HepG2 (cell line): ENCODE measurements at regions not wholly inside any gene's neighbourhood (a gene's known extent, or its start where the extent isn't known, plus 50 kb on each side); places are given as distances from the start of the nearest gene placed in this dataset.

Experiments
- ATAC-seq: fragments of 200-7000 bp; cut with Tn5 transposase; 3 replicates; pipeline ENCODE4 v1.9.1; 2020; ENCODE audit warnings: mild to moderate bottlenecking, moderate library complexity
- BruUV-seq: library from RNA; stranded (reverse); fragments of 400-500 nt; replicated peaks from 2 replicates; lab custom pipeline; 2021; lab: Mats Ljungman, UMichigan
- CTCF ChIA-PET: fragments of 300-600 bp; formaldehyde crosslinking; extraction: SDS; loops from one replicate; lab custom pipeline; 2021; ENCODE audit warnings: low total read pairs, inconsistent platforms, low intra/inter-chr PET ratio; lab: Yijun Ruan, JAX
- POLR2A ChIA-PET: fragments of 350-600 bp; sonication (Branson Sonifier 250); formaldehyde crosslinking; loops from one replicate; lab custom pipeline; 2020; ENCODE audit warnings: antibody characterized with exemption, inconsistent platforms; lab: Yijun Ruan, JAX
- DNase-seq: peaks from one replicate; pipeline ENCODE4 v3.0.0-alpha.2; 2015; ENCODE audit warnings: low spot score
- FAIRE-seq: peaks from 3 replicates; lab custom pipeline; 2011; peaks lifted over from hg19 to GRCh38; lab: Jason Lieb, UNC
- H2AFZ ChIP-seq: one replicate; pipeline ENCODE4 v1.6.1; 2011; ENCODE audit warnings: low read length, inconsistent platforms
- H3K27ac ChIP-seq: fragments of 300-600 bp; 3 replicates; pipeline ENCODE4 v1.8.0; 2011; ENCODE audit warnings: mixed run types, mild to moderate bottlenecking, mixed read lengths, low read length, inconsistent platforms; ENCODE audit not compliant: insufficient read depth; ENCODE audit errors: extremely low read length
- H3K27me3 ChIP-seq, 2 experiments: fragments of 200-600 bp in 1 of 2; 2 replicates in 1 of 2; 3 replicates in 1 of 2; pipeline versions ENCODE4 v1.6.0 to v1.8.0; 2011; ENCODE audit warnings: low read length in 2 of 2, mild to moderate bottlenecking in 2 of 2, moderate library complexity in 2 of 2, inconsistent platforms in 1 of 2; ENCODE audit not compliant: insufficient read depth in 2 of 2, control insufficient read depth in 1 of 2
- H3K36me3 ChIP-seq, 2 experiments: fragments of 200-600 bp in 1 of 2; replicated peaks in 1 of 2; 2 replicates in 1 of 2; 3 replicates in 1 of 2; pipeline versions ENCODE4 v1.5.1 to v1.8.0; 2011; ENCODE audit warnings: low read length in 2 of 2, inconsistent platforms in 1 of 2; ENCODE audit not compliant: insufficient read depth in 2 of 2, control insufficient read depth in 1 of 2
- H3K4me1 ChIP-seq: 2 replicates; pipeline ENCODE4 v1.5.1; 2012; ENCODE audit warnings: low read length, inconsistent platforms; ENCODE audit not compliant: insufficient read depth
- H3K4me2 ChIP-seq: 2 replicates; pipeline ENCODE4 v1.6.0; 2011; ENCODE audit warnings: low read depth, low read length, inconsistent platforms
- H3K4me3 ChIP-seq, 3 experiments: fragments of 200-600 bp in 1 of 3; sonication (generic), shearing (Covaris generic) in 1 of 3; replicated peaks in 1 of 3; 2 replicates each; pipeline ENCODE4 v1.5.1; 2011 to 2016; ENCODE audit warnings: low read length in 3 of 3, inconsistent platforms in 2 of 3, low read depth in 2 of 3, mild to moderate bottlenecking in 2 of 3, control low read depth in 1 of 3, mixed read lengths in 1 of 3; ENCODE audit not compliant: insufficient read depth in 1 of 3
- H3K79me2 ChIP-seq: one replicate; pipeline ENCODE4 v1.6.1; 2011; ENCODE audit warnings: low read length, inconsistent platforms; ENCODE audit not compliant: insufficient read depth
- H3K9ac ChIP-seq: 2 replicates; pipeline ENCODE4 v1.6.0; 2011; ENCODE audit warnings: mild to moderate bottlenecking, low read depth, low read length, inconsistent platforms; ENCODE audit not compliant: insufficient read depth
- H3K9me3 ChIP-seq: 2 replicates; pipeline ENCODE4 v1.5.1; 2012; ENCODE audit warnings: mild to moderate bottlenecking, low read length
- H4K20me1 ChIP-seq: 2 replicates; pipeline ENCODE4 v1.6.0; 2011; ENCODE audit warnings: inconsistent platforms, mild to moderate bottlenecking, low read length, moderate library complexity; ENCODE audit not compliant: insufficient read depth
- ATAD3A ChIP-seq: sonication (generic); formaldehyde crosslinking; IDR thresholded peaks from 2 replicates; pipeline ENCODE4 v1.4.0; 2020; ENCODE audit warnings: missing genetic modification reagents
- HNRNPK ChIP-seq: fragments of 200-400 bp; formaldehyde crosslinking; IDR thresholded peaks from 2 replicates; pipeline ENCODE4 v1.6.1; 2018; ENCODE audit warnings: low read length, low read depth, moderate library complexity, mild to moderate bottlenecking; ENCODE audit not compliant: poor library complexity, severe bottlenecking
- JUNB ChIP-seq: sonication (generic); formaldehyde crosslinking; IDR thresholded peaks from 2 replicates; pipeline ENCODE4 v1.8.0; 2022; ENCODE audit warnings: missing genetic modification reagents, mild to moderate bottlenecking, borderline replicate concordance
- NFE2L2 ChIP-seq: fragments of 150-350 bp; IDR thresholded peaks from 2 replicates; pipeline ENCODE4 v1.6.1; 2014; ENCODE audit warnings: low read length
- TOPORS ChIP-seq: sonication (generic); formaldehyde crosslinking; IDR thresholded peaks from 2 replicates; pipeline ENCODE4 v1.8.0; 2023; ENCODE audit warnings: mild to moderate bottlenecking, missing genetic modification reagents
- UBTF ChIP-seq: sonication (generic); formaldehyde crosslinking; IDR thresholded peaks from 2 replicates; pipeline ENCODE4 v1.4.0; 2020; ENCODE audit warnings: mild to moderate bottlenecking, missing genetic modification reagents
- YY1 ChIP-seq: IDR thresholded peaks from 2 replicates; pipeline ENCODE4 v1.6.1; 2011; ENCODE audit warnings: low read length, low read depth, moderate library complexity, mild to moderate bottlenecking; ENCODE audit not compliant: insufficient read depth, insufficient replicate concordance
- ZNF430 ChIP-seq: sonication (generic); formaldehyde crosslinking; IDR thresholded peaks from 2 replicates; pipeline ENCODE4 v1.9.0; 2021; ENCODE audit warnings: mild to moderate bottlenecking, missing genetic modification reagents
- WGBS: methylation state at CpG from one replicate; pipeline ENCODE4 v1.1.6; 2017; ENCODE audit warnings: low lambda C conversion rate; 5-methylcytosine and 5-hydroxymethylcytosine counted together
- in situ Hi-C: cut with HindIII; loops from 2 replicates; pipeline ENCODE4 v1.10.0; 2017; ENCODE audit warnings: low pct_unique_long_range_greater_than_20kb; ENCODE audit not compliant: extremely low pct_ligation_motif_present
- intact Hi-C: fragments of 100-400 bp; cut with micrococcal nuclease; formaldehyde crosslinking; loops from one replicate; pipeline ENCODE4 v1.10.0; 2022; ENCODE audit not compliant: unreplicated experiment
- TF ChIP-seq, protein P1 (sequence below): sonication (generic); formaldehyde crosslinking; IDR thresholded peaks from 2 replicates; pipeline ENCODE4 v1.5.1; 2020; ENCODE audit warnings: mild to moderate bottlenecking, missing genetic modification reagents, moderate library complexity

DNA sequence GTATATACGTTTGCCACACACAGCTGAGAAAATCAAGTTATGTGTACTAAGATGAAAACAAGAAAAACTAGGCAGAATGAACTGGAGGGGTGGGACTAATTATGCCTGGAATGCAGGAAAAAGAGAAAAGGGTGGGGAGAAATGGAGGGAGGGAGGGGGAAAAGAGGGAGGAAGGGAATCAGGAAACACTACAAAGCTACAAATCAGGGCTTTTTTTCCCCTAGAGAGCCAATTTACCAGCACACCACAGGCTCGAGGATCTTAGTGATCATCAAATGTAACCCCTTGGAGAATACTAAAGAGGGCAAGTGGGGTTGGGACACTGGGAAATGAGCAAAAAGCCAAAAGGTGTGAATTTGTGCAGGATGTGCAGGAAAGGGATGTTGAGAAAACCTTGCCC, 451.9 kb downstream of the SMARCA1 start:
- H4K20me1 ChIP-seq = no peaks in the 10 kb centered on the region
- no peaks in the 10 kb centered on the region for H3K36me3 ChIP-seq
- ATAC-seq (no peak), FAIRE-seq (no peak), DNase-seq (no peak)
- no peak overlapping the region for H3K27ac ChIP-seq
- intact Hi-C loops = no loop called here
- H3K79me2 ChIP-seq = no peaks in the 10 kb centered on the region
- in situ Hi-C loops = no loop called here
- H3K4me3 ChIP-seq = no peak overlapping the region
- ChIA-PET POLR2A (no interaction called here), CTCF (no interaction called here)
- no peak overlapping the region for H2AFZ ChIP-seq
- no peak overlapping the region for H3K4me2 ChIP-seq
- no TSS peak for BruUV-seq
- WGBS = 52% methylated on average over 2 of the region's 2 CpGs
- H3K9ac ChIP-seq = no peak overlapping the region
- H3K4me1 ChIP-seq = no peaks in the 10 kb centered on the region
- no peaks in the 10 kb centered on the region for H3K27me3 ChIP-seq
- TF ChIP-seq ZNF430 (no peak), JUNB (CRISPR knock-in tag) (no peak), TOPORS (CRISPR knock-in tag) (no peak), YY1 (no peak), ATAD3A (CRISPR knock-in tag) (no peak), NFE2L2 (no peak), HNRNPK (peak; percentile 13), UBTF (no peak)
- TF ChIP-seq, protein P1, sequence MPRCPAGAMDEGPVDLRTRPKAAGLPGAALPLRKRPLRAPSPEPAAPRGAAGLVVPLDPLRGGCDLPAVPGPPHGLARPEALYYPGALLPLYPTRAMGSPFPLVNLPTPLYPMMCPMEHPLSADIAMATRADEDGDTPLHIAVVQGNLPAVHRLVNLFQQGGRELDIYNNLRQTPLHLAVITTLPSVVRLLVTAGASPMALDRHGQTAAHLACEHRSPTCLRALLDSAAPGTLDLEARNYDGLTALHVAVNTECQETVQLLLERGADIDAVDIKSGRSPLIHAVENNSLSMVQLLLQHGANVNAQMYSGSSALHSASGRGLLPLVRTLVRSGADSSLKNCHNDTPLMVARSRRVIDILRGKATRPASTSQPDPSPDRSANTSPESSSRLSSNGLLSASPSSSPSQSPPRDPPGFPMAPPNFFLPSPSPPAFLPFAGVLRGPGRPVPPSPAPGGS (CRISPR knock-in tag) = no peak
- no peaks in the 10 kb centered on the region for H3K9me3 ChIP-seq
